MM.1S (cell line): ENCODE measurements at regions not wholly inside any gene's neighbourhood (a gene's known extent, or its start where the extent isn't known, plus 50 kb on each side); places are given as distances from the start of the nearest gene placed in this dataset.
"Not testable (repeated sequence)": the region's sequence is repeated elsewhere in the genome, so short reads cannot be mapped to it uniquely, and the experiment has no call there.

ENCODE experiments used
- EZH2 ChIP-seq: fragments of 300-600 bp; sonication (generic); optimal IDR thresholded peaks from 2 replicates; pipeline ENCODE3; 2017; ENCODE audit warnings: low read depth, mild to moderate bottlenecking, antibody characterized with exemption, low read length, mixed read lengths
- TF ChIP-seq, protein P1 (sequence below): fragments of 300-600 bp; sonication (generic); IDR thresholded peaks from 2 replicates; pipeline ENCODE4 v1.5.1; 2016; ENCODE audit warnings: antibody characterized with exemption, low read length, mixed read lengths

- TF ChIP-seq, protein P1, sequence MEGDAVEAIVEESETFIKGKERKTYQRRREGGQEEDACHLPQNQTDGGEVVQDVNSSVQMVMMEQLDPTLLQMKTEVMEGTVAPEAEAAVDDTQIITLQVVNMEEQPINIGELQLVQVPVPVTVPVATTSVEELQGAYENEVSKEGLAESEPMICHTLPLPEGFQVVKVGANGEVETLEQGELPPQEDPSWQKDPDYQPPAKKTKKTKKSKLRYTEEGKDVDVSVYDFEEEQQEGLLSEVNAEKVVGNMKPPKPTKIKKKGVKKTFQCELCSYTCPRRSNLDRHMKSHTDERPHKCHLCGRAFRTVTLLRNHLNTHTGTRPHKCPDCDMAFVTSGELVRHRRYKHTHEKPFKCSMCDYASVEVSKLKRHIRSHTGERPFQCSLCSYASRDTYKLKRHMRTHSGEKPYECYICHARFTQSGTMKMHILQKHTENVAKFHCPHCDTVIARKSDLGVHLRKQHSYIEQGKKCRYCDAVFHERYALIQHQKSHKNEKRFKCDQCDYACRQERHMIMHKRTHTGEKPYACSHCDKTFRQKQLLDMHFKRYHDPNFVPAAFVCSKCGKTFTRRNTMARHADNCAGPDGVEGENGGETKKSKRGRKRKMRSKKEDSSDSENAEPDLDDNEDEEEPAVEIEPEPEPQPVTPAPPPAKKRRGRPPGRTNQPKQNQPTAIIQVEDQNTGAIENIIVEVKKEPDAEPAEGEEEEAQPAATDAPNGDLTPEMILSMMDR = not testable (repeated sequence)
- TF ChIP-seq EZH2 = not testable (repeated sequence)
Measured at GRCh38 chr6:58011954-58012600, 694.6 kb downstream of the PRIM2 start.
